ENCODE measurements at regions not wholly inside any gene's neighbourhood (a gene's known extent, or its start where the extent isn't known, plus 50 kb on each side); places are given as distances from the start of the nearest gene placed in this dataset.

- TF ChIP-seq CTCF (IDR thresholded peaks at IDR 0.05) (no peak), POLR2A (IDR thresholded peaks at IDR 0.05) (no peak)
Measured at GRCh38 chr7:84482476-84482875, 287.9 kb upstream of the SEMA3A start.
